OCI-LY3 (cell line): ENCODE measurements at regions not wholly inside any gene's neighbourhood (a gene's known extent, or its start where the extent isn't known, plus 50 kb on each side); places are given as distances from the start of the nearest gene placed in this dataset.
"Not testable (repeated sequence)": the region's sequence is repeated elsewhere in the genome, so short reads cannot be mapped to it uniquely, and the experiment has no call there.

Experiments used
- H2AFZ ChIP-seq: fragments of 200-600, 300-600 bp; shearing (Covaris generic); 2 replicates; pipeline ENCODE4 v1.6.0; 2014; ENCODE audit warnings: antibody characterized with exemption, low read depth, low read length
- H3K27ac ChIP-seq: fragments of 200-600, 300-600 bp; sonication (generic); 2 replicates; pipeline ENCODE4 v1.5.1; 2014; ENCODE audit warnings: mild to moderate bottlenecking, low read length, moderate library complexity, mixed read lengths
- H3K27me3 ChIP-seq: fragments of 200-600, 300-600 bp; sonication (generic); 2 replicates; pipeline ENCODE4 v1.6.1; 2014; ENCODE audit warnings: low read depth, low read length, mixed read lengths
- H3K36me3 ChIP-seq: fragments of 200-600, 300-600 bp; sonication (generic); replicated peaks from 2 replicates; pipeline ENCODE3; 2014; ENCODE audit warnings: low read depth, low read length, mixed read lengths
- H3K4me1 ChIP-seq: fragments of 300-600, 200-600 bp; sonication (generic); 2 replicates; pipeline ENCODE4 v1.6.1; 2014; ENCODE audit warnings: low read length, mixed read lengths
- H3K4me2 ChIP-seq: fragments of 200-600, 300-600 bp; sonication (generic); 2 replicates; pipeline ENCODE4 v1.6.1; 2014; ENCODE audit warnings: low read length, mixed read lengths
- H3K4me3 ChIP-seq: fragments of 300-600, 200-600 bp; sonication (generic); 2 replicates; pipeline ENCODE4 v1.5.1; 2014; ENCODE audit warnings: antibody characterized with exemption, mild to moderate bottlenecking, low read length, moderate library complexity
- H3K79me2 ChIP-seq: fragments of 300-600, 200-600 bp; shearing (Covaris generic); 2 replicates; pipeline ENCODE4 v1.6.1; 2014; ENCODE audit warnings: mild to moderate bottlenecking, low read length, mixed read lengths
- H3K9ac ChIP-seq: fragments of 300-600, 200-600 bp; shearing (Covaris generic); 2 replicates; pipeline ENCODE4 v1.6.0; 2014; ENCODE audit warnings: mild to moderate bottlenecking, low read length, moderate library complexity
- H3K9me3 ChIP-seq: fragments of 200-600, 300-600 bp; shearing (Covaris generic); 2 replicates; pipeline ENCODE4 v1.6.1; 2014; ENCODE audit warnings: low read length, mixed read lengths; ENCODE audit not compliant: insufficient read depth
- H4K20me1 ChIP-seq: fragments of 200-600, 300-600 bp; sonication (generic); 2 replicates; pipeline ENCODE4 v1.6.1; 2016; ENCODE audit warnings: low read length, mixed read lengths; ENCODE audit not compliant: insufficient read depth
- CTCF ChIP-seq: fragments of 200-600, 300-600 bp; sonication (generic); IDR thresholded peaks from 2 replicates; pipeline ENCODE4 v1.5.1; 2014; ENCODE audit warnings: antibody characterized with exemption, low read length, low read depth
- EZH2phosphoT487 ChIP-seq: fragments of 200-600 bp; shearing (Covaris generic); IDR thresholded peaks from 2 replicates; pipeline ENCODE4 v1.6.1; 2018; ENCODE audit warnings: antibody characterized with exemption, mixed run types, low read depth

- H3K79me2 ChIP-seq: no peaks in the 10 kb centered on the region
- no peaks in the 10 kb centered on the region for H3K9me3 ChIP-seq
- H3K27me3 ChIP-seq: no peaks in the 10 kb centered on the region
- H3K4me1 ChIP-seq: no peaks in the 10 kb centered on the region
- TF ChIP-seq CTCF: no peak
- no peak for TF ChIP-seq EZH2phosphoT487
- H3K4me3 ChIP-seq: no peak overlapping the region
- H3K4me2 ChIP-seq: no peak overlapping the region
- no peak overlapping the region for H2AFZ ChIP-seq
- H3K36me3 ChIP-seq: no peaks in the 10 kb centered on the region
- H3K27ac ChIP-seq: no peak overlapping the region
- no peak overlapping the region for H3K9ac ChIP-seq
- no peaks in the 10 kb centered on the region for H4K20me1 ChIP-seq
Measured at GRCh38 chr6:74479960-74480359, 725.9 kb downstream of the COL12A1 start.

GRCh38 chr6:74479420-74479819, 726.4 kb downstream of the COL12A1 start:
- no peak overlapping the region for H2AFZ ChIP-seq
- no peak overlapping the region for H3K4me3 ChIP-seq
- TF ChIP-seq CTCF (no peak), EZH2phosphoT487 (no peak)
- H4K20me1 ChIP-seq: no peaks in the 10 kb centered on the region
- no peaks in the 10 kb centered on the region for H3K4me1 ChIP-seq
- H3K9ac ChIP-seq: no peak overlapping the region
- no peaks in the 10 kb centered on the region for H3K27me3 ChIP-seq
- no peaks in the 10 kb centered on the region for H3K79me2 ChIP-seq
- no peaks in the 10 kb centered on the region for H3K9me3 ChIP-seq
- H3K36me3 ChIP-seq: no peaks in the 10 kb centered on the region
- no peak overlapping the region for H3K4me2 ChIP-seq
- H3K27ac ChIP-seq: no peak overlapping the region

- H3K4me1 ChIP-seq, H3K4me3 ChIP-seq, H2AFZ ChIP-seq, H3K27ac ChIP-seq, H4K20me1 ChIP-seq, H3K9me3 ChIP-seq, H3K27me3 ChIP-seq, H3K9ac ChIP-seq, H3K4me2 ChIP-seq, H3K79me2 ChIP-seq, H3K36me3 ChIP-seq: not testable (repeated sequence)
Measured at GRCh38 chr6:74474046-74474445, 731.8 kb downstream of the COL12A1 start.

GRCh38 chr6:74468552-74468951, 737.3 kb downstream of the COL12A1 start:
- H3K36me3 ChIP-seq, H3K9ac ChIP-seq, H4K20me1 ChIP-seq, H3K79me2 ChIP-seq, H3K4me1 ChIP-seq, H3K27ac ChIP-seq, H3K4me3 ChIP-seq, H3K9me3 ChIP-seq, H2AFZ ChIP-seq, H3K4me2 ChIP-seq, H3K27me3 ChIP-seq: not testable (repeated sequence)

- H3K27me3 ChIP-seq: no peaks in the 10 kb centered on the region
- H3K4me3 ChIP-seq: no peak overlapping the region
- H4K20me1 ChIP-seq: no peaks in the 10 kb centered on the region
- no peaks in the 10 kb centered on the region for H3K4me1 ChIP-seq
- no peak overlapping the region for H3K4me2 ChIP-seq
- TF ChIP-seq EZH2phosphoT487 (no peak), CTCF (no peak)
- H3K36me3 ChIP-seq: no peaks in the 10 kb centered on the region
- no peak overlapping the region for H3K9ac ChIP-seq
- H3K27ac ChIP-seq: no peak overlapping the region
- no peaks in the 10 kb centered on the region for H3K79me2 ChIP-seq
- H2AFZ ChIP-seq: no peak overlapping the region
- no peaks in the 10 kb centered on the region for H3K9me3 ChIP-seq
Measured at GRCh38 chr6:74467533-74468215, 738.2 kb downstream of the COL12A1 start.
